ENCODE measurements at regions not wholly inside any gene's neighbourhood (a gene's known extent, or its start where the extent isn't known, plus 50 kb on each side); places are given as distances from the start of the nearest gene placed in this dataset.
"Not testable (repeated sequence)": the region's sequence is repeated elsewhere in the genome, so short reads cannot be mapped to it uniquely, and the experiment has no call there.

DNA sequence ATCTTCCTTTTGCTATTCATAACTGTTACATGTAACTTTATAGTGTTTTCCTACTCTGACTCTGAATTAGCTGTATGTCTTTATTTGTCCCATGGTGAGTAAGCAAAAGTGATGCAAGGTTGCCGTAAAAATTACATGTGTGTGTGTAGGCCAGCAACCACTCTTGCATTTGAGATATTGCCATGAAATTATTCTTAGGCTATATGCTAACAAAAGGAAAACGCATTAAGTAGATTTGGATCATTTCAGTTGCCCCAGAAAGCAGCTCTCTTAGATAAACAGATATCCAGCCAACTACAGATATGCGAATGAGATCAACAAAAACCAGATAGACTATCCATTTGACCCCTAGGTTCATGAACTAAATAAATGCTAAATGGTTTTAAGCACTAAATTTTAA lies 73.6 kb downstream of the CYLC2 start:
- no peak for DNase-seq

DNA sequence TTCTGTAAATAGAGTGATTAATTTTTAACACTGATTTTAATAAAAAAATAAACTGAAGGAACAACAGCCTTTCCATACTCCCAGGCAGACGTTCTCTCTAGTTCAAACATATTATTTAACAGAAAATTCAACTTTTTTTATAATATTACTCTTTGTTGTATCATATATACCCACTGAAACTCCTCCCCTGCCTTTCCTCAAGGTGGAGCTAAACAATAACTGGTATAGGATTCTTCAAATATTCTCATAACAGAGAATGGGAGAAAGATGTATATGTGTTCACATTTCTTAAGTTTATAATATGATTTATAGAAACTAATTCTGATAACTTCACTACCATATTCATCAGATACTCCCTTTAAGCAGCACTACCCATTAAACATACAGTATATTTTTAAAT lies 83.4 kb downstream of the CYLC2 start:
- DNase-seq: no peak

DNA sequence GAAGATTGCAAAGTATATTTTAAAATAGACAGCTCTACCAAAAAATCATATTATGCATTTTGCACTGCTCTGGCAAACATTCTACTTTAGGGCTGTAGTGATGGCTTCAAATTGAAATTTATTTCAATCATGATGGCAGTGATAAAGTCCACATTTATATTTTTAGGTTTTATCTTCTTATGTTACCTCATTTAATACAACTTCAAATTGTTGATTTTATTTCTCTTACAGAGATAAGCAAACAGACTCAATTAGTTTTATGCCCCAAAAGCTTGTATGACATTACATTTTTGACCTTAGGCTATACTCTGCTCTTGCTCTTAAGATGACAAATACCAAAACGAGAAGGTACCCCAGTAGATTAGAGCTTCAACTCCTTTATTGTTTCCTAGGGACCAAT lies 87.4 kb downstream of the CYLC2 start:
- DNase-seq: no peak

DNA sequence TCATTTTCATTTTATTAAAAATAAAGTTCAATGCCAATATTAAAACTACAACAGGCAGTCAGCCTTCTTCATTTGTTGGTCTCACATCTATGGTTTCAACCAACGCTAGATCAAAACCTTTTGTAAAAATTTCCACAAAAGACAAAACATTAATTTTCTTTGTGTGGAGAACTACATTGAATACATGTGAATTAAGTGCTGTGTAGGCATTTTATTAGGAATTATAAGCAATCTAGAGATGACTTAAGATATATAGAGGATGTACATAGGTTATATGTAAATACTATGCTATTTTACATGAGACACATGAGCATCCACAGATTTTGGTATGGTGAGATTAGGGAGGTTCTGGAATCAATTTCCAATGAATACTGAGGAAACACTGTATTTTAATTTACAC lies 94.2 kb downstream of the CYLC2 start:
- no peak for DNase-seq

DNA sequence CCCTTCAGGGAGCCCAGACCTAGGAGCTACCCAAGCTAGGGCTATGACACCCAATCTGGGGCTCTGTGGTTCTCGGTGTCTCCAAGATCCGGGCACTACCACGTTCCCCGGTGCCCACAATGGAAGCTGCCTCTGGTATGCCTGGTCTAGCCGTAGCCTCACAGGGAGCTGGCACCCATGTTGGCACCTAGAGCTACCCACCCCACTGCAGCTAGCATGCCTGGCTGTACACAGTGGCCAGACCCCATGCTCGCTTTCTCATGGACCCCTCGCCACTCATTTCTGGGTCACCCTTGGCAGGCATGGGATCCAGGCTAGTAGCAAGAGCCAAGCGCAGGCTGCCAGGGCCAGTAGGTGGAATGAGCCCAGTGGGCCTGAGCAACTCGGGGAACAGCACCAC lies 109.0 kb downstream of the CYLC2 start:
- DNase-seq: no peak

DNA sequence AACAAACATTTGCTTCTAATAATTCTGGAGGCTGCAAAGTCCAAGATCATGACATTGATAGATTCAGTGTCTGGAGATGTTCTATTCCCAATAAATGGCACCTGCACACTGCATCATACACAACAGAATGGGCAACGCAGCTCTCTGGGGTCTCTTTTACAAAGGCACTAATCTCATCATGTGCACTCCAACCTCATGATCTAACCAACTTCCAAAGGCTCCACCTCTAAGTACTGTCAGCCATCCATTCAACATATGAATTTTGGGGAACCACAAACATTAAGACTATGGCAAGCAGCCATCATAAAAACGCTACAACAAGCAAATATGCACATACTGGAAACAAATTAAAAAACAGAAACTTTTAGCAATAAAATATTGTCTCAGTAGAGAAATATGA lies 121.1 kb downstream of the CYLC2 start:
- no peak for DNase-seq

DNA sequence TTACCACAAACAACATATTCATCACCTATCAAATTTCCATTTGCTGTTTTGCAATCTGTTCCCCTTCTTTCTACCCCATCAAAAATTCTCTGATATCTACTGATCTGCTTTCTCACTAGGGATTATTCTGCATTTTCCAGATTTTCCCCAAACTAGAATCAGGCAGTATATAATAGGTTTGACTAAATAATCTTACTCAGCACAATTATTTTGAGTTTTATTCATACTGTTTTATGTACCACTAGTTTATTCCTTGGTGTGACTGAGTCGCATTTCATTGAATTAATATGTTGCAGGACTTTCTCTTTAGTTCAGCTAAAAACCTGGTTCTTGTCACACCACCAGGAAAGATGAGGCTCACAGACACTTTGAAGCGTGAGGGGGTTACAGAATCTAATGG lies 131.4 kb downstream of the CYLC2 start:
- DNase-seq: no peak

DNA sequence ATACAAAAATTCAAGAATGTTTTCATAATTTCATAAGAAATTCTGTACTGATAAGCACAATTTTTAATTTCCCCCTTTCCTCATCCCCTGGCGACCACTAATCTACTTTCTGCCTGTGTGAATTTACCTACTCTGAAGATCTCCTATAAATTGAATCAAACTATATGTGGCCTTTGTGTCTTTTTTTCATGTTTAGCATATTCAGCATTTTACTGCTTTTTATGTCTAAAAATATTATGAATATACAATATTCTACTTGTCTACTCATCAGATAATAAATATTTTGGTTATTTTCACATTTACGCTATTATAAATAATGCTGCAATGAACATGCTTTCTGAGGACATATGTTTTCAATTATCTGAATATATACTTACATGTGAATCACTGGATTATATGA lies 144.8 kb downstream of the CYLC2 start:
- no peak for DNase-seq

DNA sequence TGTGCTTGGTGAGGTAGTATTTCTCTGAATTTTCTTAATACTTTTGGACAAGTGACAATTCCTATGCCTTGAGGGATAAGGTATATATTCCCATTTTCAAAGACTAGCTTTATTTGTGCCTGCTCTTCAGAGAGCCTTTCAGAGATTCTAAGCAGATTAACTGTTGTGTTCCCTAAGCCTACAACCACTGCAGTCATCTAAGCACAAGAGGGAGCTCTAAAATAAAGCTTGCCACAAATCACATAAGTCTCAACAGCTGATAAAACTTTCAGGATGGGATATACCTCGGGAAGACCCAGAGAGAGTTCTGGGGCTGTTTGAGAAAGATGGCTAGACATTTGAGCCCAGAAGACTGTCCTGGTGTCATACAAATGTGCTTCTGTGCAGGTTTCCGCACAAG lies 157.3 kb downstream of the CYLC2 start:
- no peak for DNase-seq

DNA sequence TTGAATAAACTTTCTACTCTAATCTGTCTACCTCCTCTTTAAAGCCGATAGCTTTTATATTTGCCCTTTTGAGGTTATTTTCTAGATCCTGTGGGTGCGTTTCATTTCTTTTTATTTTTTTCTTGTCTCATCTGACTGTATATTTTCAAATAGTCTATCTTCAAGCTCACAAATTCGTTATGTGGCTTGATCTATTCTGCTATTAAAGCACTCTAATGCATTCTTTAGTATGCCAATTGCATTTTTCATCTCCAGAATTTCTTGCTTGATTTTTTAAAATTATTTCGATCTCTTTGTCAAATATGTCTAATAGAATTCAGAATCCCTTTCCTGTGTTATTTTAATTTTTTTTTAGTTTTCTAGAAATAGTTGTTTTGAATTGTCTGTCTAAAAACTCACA lies 172.4 kb downstream of the CYLC2 start:
- DNase-seq: no peak

DNA sequence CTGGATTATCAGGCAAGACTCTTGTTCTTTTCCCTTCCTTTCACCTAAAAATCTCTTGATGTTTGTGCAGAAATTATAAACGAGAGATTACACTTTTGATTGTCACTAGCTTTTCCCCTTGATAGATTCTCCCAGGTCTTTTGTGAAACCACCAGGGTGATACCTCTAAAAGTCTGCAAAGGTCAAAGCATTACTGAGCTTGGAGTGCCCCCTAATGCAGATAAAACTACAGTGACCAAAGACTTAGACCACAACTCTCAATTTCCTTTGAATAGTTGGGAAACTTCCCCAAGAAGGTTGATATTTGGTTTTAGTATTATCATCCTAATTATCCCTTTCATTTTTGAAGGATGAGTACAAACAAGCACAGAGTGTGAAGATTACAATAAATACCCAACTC lies 173.1 kb downstream of the CYLC2 start:
- DNase-seq: no peak

DNA sequence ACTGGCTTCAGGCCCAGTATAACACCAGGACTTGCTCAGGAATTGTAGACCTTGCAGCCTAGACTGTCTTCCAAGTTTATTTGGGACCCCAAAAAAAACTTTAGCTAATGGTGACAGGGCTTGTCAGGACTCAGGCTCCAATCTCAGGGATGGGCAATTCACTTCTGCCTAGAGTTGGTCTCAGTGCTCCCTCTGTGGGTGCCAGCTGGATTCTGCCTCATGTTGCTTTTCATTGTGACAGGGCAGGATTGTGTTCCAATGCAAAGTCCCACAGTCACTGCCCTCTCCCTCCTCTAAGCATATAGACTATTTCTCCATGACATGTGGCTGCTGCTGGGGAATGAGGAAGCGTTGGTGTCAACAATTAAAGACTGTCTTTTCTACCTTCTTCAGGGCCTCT lies 174.7 kb downstream of the CYLC2 start:
- no peak for DNase-seq

DNA sequence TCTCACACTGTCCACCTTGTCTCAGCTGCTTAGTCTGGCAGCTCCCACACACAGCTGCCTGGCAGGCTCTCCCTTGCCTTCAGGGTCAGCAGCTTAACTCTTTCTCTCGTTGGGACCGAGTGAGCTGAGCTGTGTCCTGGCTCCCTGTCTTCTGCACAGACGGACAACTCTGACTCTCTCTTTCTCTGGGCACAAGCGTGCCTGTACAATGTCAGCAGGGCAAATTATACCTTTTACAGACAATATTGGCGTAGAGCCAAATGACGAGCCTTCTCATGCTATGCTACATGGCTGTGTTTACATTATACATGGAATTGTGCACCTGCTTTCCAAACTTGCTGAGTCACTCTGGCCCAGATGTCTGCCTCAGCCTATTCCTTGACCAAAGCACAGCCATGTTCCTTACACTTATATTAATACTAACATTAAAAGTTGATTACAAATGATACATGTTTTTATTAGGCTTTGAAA lies 188.6 kb downstream of the CYLC2 start:
- DNase-seq: peak; percentile 92

DNA sequence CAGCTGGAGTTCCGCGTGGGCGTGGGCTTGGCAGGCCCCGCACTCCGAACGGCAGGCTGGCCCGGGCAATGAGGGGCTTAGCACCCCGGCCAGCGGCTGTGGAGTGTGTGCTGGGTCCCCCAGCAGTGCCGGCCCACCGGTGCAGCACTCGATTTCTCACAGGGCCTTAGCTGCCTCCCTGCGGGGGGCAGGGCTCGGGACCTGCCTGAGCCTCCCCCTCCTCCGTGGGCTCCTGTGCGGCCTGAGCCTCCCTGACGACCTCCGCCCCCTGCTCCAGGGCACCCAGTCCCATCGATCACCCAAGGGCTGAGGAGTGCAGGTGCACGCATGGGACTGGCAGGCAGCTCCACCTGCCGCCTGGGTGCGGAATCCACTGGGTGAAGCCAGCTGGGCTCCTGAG lies 191.8 kb downstream of the CYLC2 start:
- no peak for DNase-seq

DNA sequence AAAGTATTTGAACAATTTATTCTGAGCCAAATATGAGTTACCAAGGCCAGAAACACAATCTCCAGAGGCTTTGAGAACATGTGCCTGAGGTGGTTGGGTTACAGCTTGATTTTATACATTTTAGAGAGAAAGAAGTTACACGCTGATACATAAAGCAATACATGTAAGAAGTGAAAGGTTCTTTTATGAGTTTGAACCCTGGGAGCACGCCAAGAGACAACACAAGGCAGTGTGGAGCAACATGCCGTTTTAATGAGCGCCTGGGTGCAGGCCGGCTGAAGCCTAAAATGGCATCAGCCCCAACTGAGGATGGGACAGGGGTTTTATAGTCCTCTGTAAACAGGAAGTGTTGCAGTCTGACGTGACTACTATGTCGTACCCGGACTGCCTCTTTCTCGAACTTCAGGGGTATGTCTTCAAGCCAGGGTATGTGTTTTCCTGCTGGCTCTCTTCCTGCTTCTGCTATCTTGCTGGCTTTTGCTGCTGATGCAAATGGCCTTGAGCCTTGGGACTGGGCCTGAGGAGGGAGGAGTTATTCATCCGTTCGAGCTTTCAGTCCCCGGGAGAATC lies 193.7 kb downstream of the CYLC2 start:
- no peak for DNase-seq

DNA sequence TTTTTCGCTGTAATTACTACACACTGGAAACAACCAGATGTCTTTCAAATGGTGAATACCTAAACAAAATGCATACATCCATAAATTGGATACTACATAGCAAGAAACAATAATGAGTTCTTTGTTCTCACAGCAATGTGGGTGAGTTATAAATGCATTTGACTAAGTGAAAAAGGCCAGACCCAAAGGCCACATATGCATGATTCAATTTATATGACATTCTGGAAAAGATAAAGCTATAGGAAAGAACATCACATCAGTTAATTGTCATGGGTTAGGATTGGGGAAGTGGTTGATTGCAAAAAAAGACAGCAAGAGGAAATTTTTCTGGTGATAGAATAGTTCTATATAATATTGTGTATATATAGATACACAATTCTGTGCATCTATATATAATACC lies 198.9 kb downstream of the CYLC2 start:
- no peak for DNase-seq

DNA sequence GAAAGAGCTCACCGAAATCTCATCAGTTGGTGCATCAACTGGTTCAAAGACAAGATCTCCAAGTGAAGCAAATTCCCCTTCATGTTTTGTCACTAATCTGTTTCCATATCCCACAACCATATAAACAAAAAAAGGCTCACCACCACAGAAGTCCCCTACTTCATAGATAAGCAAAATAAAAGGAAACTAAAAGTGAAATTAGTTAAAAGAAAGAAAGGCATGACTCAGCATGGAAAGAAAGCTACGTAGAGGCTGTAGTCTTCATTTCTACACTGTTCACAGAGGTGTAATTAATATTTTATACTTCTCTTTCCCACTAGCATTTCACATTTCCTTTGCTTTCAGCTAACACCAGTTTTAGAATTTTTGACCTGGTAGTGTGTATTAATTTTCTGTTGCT lies 208.0 kb downstream of the CYLC2 start:
- DNase-seq: no peak

DNA sequence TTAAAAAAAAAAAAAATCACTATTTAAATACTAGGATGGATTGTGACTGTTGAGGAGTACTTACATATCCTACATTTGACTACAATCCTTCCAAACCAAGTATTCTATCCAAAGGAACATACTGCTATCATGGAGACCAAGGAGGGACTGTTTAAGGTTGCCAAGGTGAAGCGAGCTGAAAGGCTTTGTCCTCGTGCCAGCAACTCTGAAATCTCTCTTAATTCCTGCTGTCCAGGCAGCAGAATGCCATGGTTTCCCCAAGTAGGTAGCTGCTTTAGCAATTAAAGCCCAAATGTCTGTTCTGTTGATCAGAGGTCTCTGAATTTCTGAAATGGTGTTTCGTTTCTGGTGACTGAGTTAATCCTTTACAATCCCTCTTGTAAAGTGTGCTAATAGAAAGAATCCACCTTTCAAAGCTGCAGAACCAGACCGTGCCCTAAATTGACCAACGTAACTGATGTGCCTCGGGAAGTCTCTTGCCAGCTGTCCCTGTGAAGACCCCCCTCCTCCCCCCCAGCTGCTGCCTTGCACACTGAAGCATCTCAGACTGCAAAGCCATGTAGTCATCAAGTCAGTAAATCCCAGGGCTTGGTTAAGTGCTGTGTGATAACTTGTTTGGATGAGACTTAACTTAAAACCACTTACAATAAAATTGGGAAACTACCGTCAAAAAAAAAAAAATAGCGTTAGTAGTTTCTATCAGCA lies 210.9 kb downstream of the CYLC2 start:
- not testable (repeated sequence) for DNase-seq

DNA sequence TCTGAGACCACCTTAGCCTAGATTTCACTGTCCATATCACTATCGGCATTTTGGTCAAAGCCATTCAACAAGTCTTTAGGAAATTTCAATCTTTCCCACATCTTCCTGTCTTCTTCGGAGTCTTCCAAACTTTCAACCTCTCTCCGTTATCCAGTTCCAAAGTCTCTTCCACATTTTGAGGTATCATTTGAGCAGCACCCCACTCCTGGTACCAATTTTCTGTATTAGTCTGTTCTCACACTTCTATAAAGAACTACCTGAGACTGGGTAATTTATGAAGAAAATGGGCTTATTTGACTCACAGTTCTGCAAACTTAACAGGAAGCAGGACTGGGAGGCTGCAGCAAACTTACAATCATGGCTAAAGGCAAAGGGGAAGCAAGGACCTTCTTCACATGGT lies 215.5 kb downstream of the CYLC2 start:
- no peak for DNase-seq

DNA sequence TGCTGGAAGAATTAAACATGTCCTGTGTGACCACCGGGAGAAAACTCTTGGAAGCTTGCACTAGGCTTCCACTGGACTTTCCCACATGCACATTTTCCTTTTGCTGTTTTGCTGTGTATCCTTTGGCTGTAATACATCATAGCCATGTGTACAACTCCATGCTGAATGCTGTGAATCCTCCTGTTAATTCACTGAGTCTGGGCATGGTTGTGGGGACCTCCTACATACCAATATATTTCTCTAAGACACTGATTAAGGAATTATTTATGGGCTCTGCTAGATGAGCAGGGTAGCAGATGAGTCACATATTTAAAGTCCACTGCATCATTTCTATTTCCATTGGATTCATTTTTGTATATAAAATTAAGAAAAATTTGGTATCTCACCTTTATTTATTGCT lies 220.1 kb downstream of the CYLC2 start:
- DNase-seq: no peak

DNA sequence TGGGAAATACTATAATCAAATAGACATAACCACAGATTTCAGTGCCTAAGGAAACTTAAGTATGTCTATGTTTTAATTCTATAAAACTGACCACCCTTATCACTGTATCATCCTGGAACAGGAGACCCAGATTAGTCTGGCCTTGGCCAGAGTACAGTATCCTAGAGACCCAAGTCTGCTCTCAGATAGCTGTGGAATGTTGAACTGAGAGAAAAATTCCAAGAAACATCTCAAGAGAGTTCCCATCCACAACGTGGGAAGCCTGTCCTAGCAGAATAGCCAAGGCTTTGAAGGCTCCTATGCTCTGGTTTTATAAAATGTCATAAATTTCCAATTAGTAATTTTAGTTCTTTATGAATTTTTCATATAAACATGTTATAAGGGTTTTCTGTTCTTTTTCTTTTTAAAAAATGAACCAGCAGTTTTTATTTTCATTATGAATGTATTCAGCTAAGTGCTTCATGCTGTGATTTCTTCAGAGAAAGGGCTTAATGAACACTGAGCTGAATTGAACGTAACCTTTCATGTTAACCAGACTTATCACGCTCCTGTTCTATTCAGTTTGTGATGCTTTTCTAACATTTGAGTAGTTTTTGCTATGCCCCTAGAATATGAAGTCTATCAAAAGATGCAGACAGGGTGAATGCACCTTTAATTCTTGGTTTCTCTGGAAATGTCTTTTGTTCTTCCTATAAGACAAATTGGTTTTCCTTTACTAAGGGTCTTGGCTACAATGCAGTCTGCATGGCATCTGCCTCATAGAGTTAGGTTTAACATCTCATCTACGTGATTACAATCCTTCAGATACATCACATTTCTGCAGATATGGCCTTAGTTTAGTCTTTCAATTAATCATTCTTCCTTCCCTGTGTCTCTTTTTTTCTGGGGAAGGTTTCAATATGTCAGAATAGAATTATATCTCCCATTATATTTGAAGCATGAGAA lies 230.8 kb downstream of the CYLC2 start:
- DNase-seq: no peak

DNA sequence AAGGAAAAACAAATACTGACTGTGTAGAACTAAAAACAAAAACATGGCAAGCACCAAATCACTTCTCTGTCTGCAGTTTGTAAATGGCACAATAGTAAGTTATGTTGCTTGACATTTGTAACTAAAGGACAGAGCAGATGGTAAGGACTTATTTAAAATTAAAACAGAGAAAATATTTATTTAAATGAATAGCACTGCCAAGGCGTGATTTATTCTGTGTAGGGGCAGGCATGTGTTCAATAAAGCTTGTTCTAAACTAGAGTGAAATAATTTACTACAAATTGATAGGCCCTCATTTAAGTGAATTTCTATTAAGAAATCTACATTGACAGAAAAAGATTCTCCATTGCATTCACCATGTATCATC lies 231.5 kb downstream of the CYLC2 start:
- DNase-seq: no peak

DNA sequence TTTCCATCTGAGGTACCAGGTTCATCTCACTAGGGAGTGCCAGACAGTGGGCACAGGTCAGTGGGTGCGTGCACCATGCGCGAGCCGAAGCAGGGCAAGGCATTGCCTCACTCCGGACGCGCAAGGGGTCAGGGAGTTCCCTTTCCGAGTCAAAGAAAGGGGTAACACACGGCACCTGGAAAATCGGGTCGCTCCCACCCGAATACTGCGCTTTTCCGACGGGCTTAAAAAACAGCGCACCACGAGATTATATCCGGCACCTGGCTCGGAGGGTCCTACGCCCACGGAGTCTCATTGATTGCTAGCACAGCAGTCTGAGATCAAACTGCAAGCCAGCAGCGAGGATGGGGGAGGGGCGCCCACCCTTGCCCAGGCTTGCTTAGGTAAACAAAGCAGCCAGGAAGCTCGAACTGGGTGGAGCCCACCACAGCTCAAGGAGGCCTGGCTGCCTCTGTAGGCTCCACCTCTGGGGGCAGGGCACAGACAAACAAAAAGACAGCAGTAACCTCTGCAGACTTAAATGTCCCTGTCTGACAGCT lies 242.5 kb downstream of the CYLC2 start:
- not testable (repeated sequence) for DNase-seq

DNA sequence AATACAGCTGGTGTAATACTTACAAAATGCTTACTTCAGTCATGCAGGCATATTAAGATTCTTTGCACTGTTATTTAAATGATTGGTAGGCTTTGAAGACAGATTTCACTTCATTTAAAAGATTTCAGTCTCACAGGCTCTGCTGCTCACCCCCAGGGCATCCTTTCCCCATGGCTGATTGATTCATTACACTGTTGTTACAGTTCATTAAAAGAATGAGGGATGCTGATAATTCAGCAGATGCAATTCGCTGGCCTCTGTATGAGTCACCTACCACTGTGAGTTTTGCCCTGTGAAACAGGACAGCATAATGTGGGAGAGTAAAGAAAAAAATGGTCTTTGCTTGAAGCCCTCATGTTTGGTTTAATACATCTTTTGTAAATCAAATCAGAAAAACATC lies 246.9 kb downstream of the CYLC2 start:
- no peak for DNase-seq

All from DMS153 (cell line).